Upper lobe of right lung (tissue), 1 donor: ENCODE measurements at regions not wholly inside any gene's neighbourhood (a gene's known extent, or its start where the extent isn't known, plus 50 kb on each side); places are given as distances from the start of the nearest gene placed in this dataset.
"Not testable (repeated sequence)": the region's sequence is repeated elsewhere in the genome, so short reads cannot be mapped to it uniquely, and the experiment has no call there.

Experiments used
- ATAC-seq: fragments of 200-7000 bp; cut with Tn5 transposase; one replicate; pipeline ENCODE4 v1.9.1; 2020; ENCODE audit warnings: mild to moderate bottlenecking, moderate library complexity
- DNase-seq: peaks from one replicate; pipeline ENCODE4 v3.0.0-alpha.2; 2020
- H3K27ac ChIP-seq: fragments of 200-600 bp; one replicate; pipeline ENCODE4 v1.8.0; 2022
- H3K27me3 ChIP-seq: fragments of 200-600 bp; one replicate; pipeline ENCODE4 v1.8.0; 2022; ENCODE audit warnings: mild to moderate bottlenecking
- H3K36me3 ChIP-seq: fragments of 200-600 bp; one replicate; pipeline ENCODE4 v1.8.0; 2022
- H3K4me1 ChIP-seq: fragments of 200-600 bp; one replicate; pipeline ENCODE4 v1.8.0; 2022
- H3K4me3 ChIP-seq: fragments of 200-600 bp; one replicate; pipeline ENCODE4 v1.8.0; 2022; ENCODE audit warnings: mild to moderate bottlenecking
- H3K9me3 ChIP-seq: fragments of 200-600 bp; one replicate; pipeline ENCODE4 v1.8.0; 2022
- intact Hi-C: fragments of 100-400 bp; cut with DNase I; formaldehyde crosslinking; loops from one replicate; pipeline ENCODE4 v1.11.0; 2022
- TF ChIP-seq, protein P1 (sequence below): fragments of 200-600 bp; IDR thresholded peaks from one replicate; pipeline ENCODE4 v1.8.0; 2022; ENCODE audit warnings: antibody characterized with exemption
- donor health status: DM: no; HTN: yes; CAD: no; lungs with severe emphysema.

DNA sequence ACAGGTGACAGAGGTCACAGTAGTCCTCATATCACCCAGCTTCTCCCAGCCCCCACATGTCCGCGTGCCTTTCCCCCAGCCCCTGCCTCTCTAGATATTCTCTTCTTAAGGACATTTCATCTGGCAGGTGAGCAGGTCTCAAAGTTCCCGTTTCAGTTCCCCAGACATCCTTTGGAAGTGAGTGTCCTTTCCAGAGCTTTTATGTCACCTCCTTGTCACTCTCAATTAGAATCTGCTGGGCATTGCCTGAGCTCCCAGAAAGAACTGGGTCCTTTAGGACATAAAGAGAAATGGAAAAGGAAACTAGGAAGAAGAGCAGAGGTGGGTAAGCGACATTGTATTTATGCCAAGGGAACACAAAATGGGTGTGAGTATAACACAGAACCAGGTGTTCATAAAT is 66.9 kb upstream of the CEP85L start:
- H3K36me3 ChIP-seq = no peaks in the 10 kb centered on the region
- ATAC-seq = no peak

DNA sequence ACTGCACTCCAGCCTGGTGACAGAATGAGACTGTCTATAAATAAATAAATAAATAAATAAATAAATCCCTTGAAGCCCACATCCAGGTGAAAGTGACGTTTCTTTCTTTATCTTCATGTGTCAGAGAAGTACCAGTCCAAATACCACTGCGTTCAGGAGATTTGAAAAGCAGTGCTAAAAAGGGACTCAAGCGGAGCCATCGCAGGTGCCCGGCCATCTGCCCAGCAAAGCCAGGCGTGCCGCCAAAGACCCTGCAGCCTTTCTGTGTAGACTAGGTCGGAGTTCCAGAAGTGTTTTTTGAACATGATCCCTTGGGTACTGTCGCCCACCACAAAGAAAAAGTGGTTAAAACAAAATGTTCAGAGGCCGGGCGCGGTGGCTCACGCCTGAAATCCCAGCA is 65.7 kb upstream of the CEP85L start:
- Histone ChIP-seq H3K4me3 (no peak overlapping the region), H3K27me3 (no peaks in the 10 kb centered on the region), H3K9me3 (no peaks in the 10 kb centered on the region), H3K4me1 (no peaks in the 10 kb centered on the region), H3K36me3 (no peaks in the 10 kb centered on the region), H3K27ac (no peak overlapping the region)
- intact Hi-C loops = no loop called here
- DNase-seq (no peak), ATAC-seq (no peak)
- TF ChIP-seq, protein P1, sequence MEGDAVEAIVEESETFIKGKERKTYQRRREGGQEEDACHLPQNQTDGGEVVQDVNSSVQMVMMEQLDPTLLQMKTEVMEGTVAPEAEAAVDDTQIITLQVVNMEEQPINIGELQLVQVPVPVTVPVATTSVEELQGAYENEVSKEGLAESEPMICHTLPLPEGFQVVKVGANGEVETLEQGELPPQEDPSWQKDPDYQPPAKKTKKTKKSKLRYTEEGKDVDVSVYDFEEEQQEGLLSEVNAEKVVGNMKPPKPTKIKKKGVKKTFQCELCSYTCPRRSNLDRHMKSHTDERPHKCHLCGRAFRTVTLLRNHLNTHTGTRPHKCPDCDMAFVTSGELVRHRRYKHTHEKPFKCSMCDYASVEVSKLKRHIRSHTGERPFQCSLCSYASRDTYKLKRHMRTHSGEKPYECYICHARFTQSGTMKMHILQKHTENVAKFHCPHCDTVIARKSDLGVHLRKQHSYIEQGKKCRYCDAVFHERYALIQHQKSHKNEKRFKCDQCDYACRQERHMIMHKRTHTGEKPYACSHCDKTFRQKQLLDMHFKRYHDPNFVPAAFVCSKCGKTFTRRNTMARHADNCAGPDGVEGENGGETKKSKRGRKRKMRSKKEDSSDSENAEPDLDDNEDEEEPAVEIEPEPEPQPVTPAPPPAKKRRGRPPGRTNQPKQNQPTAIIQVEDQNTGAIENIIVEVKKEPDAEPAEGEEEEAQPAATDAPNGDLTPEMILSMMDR = no peak

More for the DNA sequence above, 66.9 kb upstream of the CEP85L start:
- no peak overlapping the region for H3K4me3 ChIP-seq
- intact Hi-C loops = no loop called here
- TF ChIP-seq, protein P1 = no peak
- no peaks in the 10 kb centered on the region for H3K4me1 ChIP-seq
- H3K27me3 ChIP-seq = no peaks in the 10 kb centered on the region
- no peak for DNase-seq
- H3K9me3 ChIP-seq = no peaks in the 10 kb centered on the region
- H3K27ac ChIP-seq = no peak overlapping the region

DNA sequence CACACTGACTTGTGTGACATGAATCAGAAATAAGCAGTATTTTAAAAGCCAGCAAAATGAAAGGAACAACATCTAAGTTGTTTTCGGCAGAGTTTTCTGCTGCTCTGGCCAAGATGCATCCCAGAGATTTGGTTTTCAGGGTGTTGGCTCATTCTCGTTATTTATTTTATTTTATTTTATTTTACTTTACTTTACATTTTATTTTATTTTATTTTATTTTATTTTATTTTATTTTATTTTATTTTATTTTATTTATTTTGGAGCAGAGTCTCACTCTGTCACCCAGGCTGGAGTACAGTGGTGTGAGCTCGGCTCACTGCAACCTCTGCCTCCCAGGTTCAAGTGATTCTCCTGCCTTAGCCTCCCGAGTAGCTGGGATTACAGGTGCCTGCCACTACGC is 64.5 kb upstream of the CEP85L start:
- H3K4me3 ChIP-seq, H3K9me3 ChIP-seq, H3K36me3 ChIP-seq, H3K27me3 ChIP-seq, intact Hi-C loops, DNase-seq, ATAC-seq, H3K4me1 ChIP-seq, H3K27ac ChIP-seq: not testable (repeated sequence)

DNA sequence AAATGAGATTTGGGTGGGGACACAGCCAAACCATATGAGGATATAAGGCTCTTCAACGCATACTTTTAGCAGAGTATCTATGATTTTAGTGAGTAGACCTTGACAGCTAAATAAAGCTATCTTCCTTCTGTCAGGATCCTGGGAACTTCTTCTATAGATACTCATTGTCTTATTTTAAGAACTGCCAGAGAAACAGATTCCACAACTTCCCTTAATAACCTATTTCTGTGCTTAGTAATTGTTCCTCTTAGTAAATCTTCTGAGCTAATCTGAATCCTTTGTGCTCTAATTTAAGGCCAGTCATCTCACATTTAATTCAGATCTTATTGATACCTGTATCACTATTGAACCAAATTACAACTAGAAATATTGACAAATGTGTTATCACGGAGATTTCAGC is 64.0 kb upstream of the CEP85L start:
- no peaks in the 10 kb centered on the region for H3K27me3 ChIP-seq
- no peaks in the 10 kb centered on the region for H3K36me3 ChIP-seq
- intact Hi-C loops = no loop called here
- TF ChIP-seq, protein P1 = no peak
- H3K27ac ChIP-seq = no peak overlapping the region
- no peak for ATAC-seq
- no peaks in the 10 kb centered on the region for H3K9me3 ChIP-seq
- no peak overlapping the region for H3K4me3 ChIP-seq
- DNase-seq = no peak
- H3K4me1 ChIP-seq = no peaks in the 10 kb centered on the region

DNA sequence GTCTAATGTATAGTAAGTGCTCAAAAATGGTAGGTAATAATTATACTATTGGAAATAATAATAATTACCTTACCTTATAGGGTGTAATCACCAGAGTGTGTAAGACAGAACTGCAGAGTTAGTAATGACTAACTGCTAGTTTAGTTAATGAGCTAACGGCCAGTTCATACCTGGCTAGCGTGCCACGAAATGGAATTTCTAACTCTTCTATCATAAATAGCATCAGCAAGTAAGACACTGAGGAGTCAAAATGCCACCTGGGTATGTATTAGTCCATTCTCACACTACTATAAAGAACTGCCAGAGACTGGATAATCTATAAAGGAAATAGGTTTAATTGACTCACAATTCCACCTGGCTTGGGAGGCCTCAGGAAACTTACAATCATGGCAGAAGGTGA is 63.4 kb upstream of the CEP85L start:
- Histone ChIP-seq H3K4me3 (no peak overlapping the region), H3K27ac (no peak overlapping the region), H3K36me3 (no peaks in the 10 kb centered on the region), H3K4me1 (peaks cover 6% of the 10 kb centered on the region), H3K27me3 (no peaks in the 10 kb centered on the region), H3K9me3 (no peaks in the 10 kb centered on the region)
- DNase-seq = no peak
- intact Hi-C loops = no loop called here
- TF ChIP-seq, protein P1 = no peak
- ATAC-seq = no peak

DNA sequence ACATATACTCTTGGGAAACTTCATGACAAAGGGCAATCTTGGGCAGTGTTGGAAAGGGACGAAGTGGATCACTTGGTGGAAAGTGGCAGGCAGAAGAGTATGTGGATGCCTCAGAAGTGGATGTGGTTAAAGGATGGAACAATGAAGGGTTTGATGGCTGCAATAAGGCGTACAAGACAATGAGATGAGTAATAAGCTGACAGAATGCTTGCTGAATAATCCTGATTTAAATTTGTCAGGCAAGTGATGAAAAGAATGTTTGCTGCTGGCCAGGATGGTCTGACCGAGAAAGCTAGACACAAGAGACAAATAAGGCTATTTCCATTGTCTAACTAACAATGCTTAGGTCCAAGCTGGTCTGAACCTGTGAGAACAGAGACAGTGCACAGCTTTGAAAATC is 61.6 kb upstream of the CEP85L start:
- TF ChIP-seq, protein P1 = no peak
- H3K4me1 ChIP-seq = peaks cover 8% of the 10 kb centered on the region

More for the DNA sequence above, 61.6 kb upstream of the CEP85L start:
- Histone ChIP-seq H3K4me3 (no peak overlapping the region), H3K9me3 (no peaks in the 10 kb centered on the region), H3K36me3 (no peaks in the 10 kb centered on the region), H3K27ac (no peak overlapping the region), H3K27me3 (no peaks in the 10 kb centered on the region)
- ATAC-seq (no peak), DNase-seq (no peak)
- intact Hi-C loops = no loop called here
